K562 (cell line): ENCODE measurements at regions not wholly inside any gene's neighbourhood (a gene's known extent, or its start where the extent isn't known, plus 50 kb on each side); places are given as distances from the start of the nearest gene placed in this dataset.

ENCODE experiments used
- ATAC-seq: fragments of 200-7000 bp; cut with Tn5 transposase; 3 replicates; pipeline ENCODE4 v1.9.1; 2020; ENCODE audit warnings: moderate library complexity
- BruUV-seq: library from RNA; stranded (reverse); fragments of 400-500 nt; replicated peaks from 2 replicates; lab custom pipeline; 2021; lab: Mats Ljungman, UMichigan
- CTCF ChIA-PET: fragments of 300-600 bp; formaldehyde crosslinking; extraction: SDS; loops from one replicate; lab custom pipeline; 2021; ENCODE audit warnings: low intra/inter-chr PET ratio; lab: Yijun Ruan, JAX
- POLR2A ChIA-PET: fragments of 300-600, 350-650 bp; sonication (Branson Sonifier 250); formaldehyde crosslinking; extraction: SDS; loops from one replicate; lab custom pipeline; 2021; ENCODE audit warnings: antibody characterized with exemption, inconsistent platforms; lab: Yijun Ruan, JAX
- DNase-seq, 4 experiments: peaks; one replicate each; pipeline versions ENCODE4 v3.0.0 to v3.0.0-alpha.2; 2011 to 2018; ENCODE audit warnings: low spot score in 3 of 4, mixed read lengths in 3 of 4; ENCODE audit errors: extremely low read depth in 1 of 4
- FAIRE-seq: peaks from 2 replicates; lab custom pipeline; 2011; peaks lifted over from hg19 to GRCh38; lab: Jason Lieb, UNC
- H2AFZ ChIP-seq: 2 replicates; pipeline ENCODE4 v1.6.0; 2011; ENCODE audit warnings: low read depth, low read length, control low read depth, inconsistent platforms
- H3K27ac ChIP-seq: fragments of 200-600 bp; 3 replicates; pipeline ENCODE4 v1.8.0; 2011; ENCODE audit warnings: low read depth, mild to moderate bottlenecking, control low read depth, inconsistent platforms, low read length, moderate library complexity, mixed read lengths; ENCODE audit errors: extremely low read depth
- H3K27me3 ChIP-seq, 2 experiments: fragments of 300-600 bp in 1 of 2; 2 replicates in 1 of 2; 3 replicates in 1 of 2; pipeline versions ENCODE4 v1.6.0 to v1.8.0; 2011; ENCODE audit warnings: inconsistent platforms in 2 of 2, low read length in 2 of 2, mild to moderate bottlenecking in 1 of 2, mixed read lengths in 1 of 2, moderate library complexity in 1 of 2; ENCODE audit not compliant: control insufficient read depth in 2 of 2, insufficient read depth in 2 of 2
- H3K36me3 ChIP-seq: fragments of 300-600 bp; 3 replicates; pipeline ENCODE4 v1.8.0; 2011; ENCODE audit warnings: mild to moderate bottlenecking, low read length, inconsistent platforms; ENCODE audit not compliant: control insufficient read depth, insufficient read depth
- H3K4me1 ChIP-seq, 2 experiments: fragments of 200-600 bp in 1 of 2; replicated peaks in 1 of 2; 2 replicates in 1 of 2; 3 replicates in 1 of 2; pipeline versions ENCODE4 v1.5.1 to v1.8.0; 2011; ENCODE audit warnings: inconsistent platforms in 2 of 2, low read length in 2 of 2, mild to moderate bottlenecking in 1 of 2, mixed read lengths in 1 of 2, moderate library complexity in 1 of 2; ENCODE audit not compliant: control insufficient read depth in 2 of 2, insufficient read depth in 2 of 2
- H3K4me2 ChIP-seq: 2 replicates; pipeline ENCODE4 v1.6.1; 2011; ENCODE audit warnings: low read length, control low read depth, inconsistent platforms, mixed read lengths; ENCODE audit not compliant: insufficient read depth
- H3K4me3 ChIP-seq: fragments of 200-600 bp; sonication (generic), shearing (Covaris generic); 2 replicates; pipeline ENCODE4 v1.5.1; 2016; ENCODE audit warnings: control low read depth, inconsistent platforms
- H3K79me2 ChIP-seq: fragments of 200-600 bp; 3 replicates; pipeline ENCODE4 v1.8.0; 2011; ENCODE audit warnings: low read length, inconsistent platforms; ENCODE audit not compliant: control insufficient read depth, insufficient read depth
- H3K9ac ChIP-seq, 2 experiments: 2 replicates each; pipeline versions ENCODE4 v1.6.0 to v1.6.1; 2011; ENCODE audit warnings: low read depth in 2 of 2, low read length in 2 of 2, control low read depth in 1 of 2, inconsistent platforms in 1 of 2, mild to moderate bottlenecking in 1 of 2, mixed read lengths in 1 of 2; ENCODE audit not compliant: insufficient read depth in 1 of 2
- H3K9me1 ChIP-seq: one replicate; pipeline ENCODE4 v1.6.0; 2011; ENCODE audit warnings: inconsistent platforms, mild to moderate bottlenecking, low read length, moderate library complexity; ENCODE audit not compliant: control insufficient read depth, insufficient read depth
- H3K9me3 ChIP-seq: replicated peaks from 2 replicates; pipeline ENCODE4 v1.5.1; 2011; ENCODE audit warnings: low read depth, low read length, inconsistent platforms; ENCODE audit not compliant: control insufficient read depth, insufficient read depth
- H4K20me1 ChIP-seq: replicated peaks from 2 replicates; pipeline ENCODE4 v1.6.1; 2011; ENCODE audit warnings: low read length, inconsistent platforms, mixed read lengths; ENCODE audit not compliant: control insufficient read depth, insufficient read depth
- HCFC1 ChIP-seq: IDR thresholded peaks from 2 replicates; pipeline ENCODE4 v1.6.1; 2012; ENCODE audit warnings: low read depth, low read length, improper control_type of control experiment
- HDAC6 ChIP-seq: IDR thresholded peaks from 2 replicates; pipeline ENCODE4 v1.6.1; 2012; ENCODE audit warnings: low read depth, mild to moderate bottlenecking, control low read depth, inconsistent platforms, low read length, moderate library complexity
- NFYB ChIP-seq: IDR thresholded peaks from 2 replicates; pipeline ENCODE4 v1.6.1; 2011; ENCODE audit warnings: mild to moderate bottlenecking, moderate library complexity; ENCODE audit not compliant: insufficient read length; ENCODE audit errors: extremely low read depth
- SRF ChIP-seq, 2 experiments: fragments of 250-450, 450-650 bp in 1 of 2; sonication (Bioruptor Pico) in 1 of 2; sonication (generic) in 1 of 2; formaldehyde crosslinking; IDR thresholded peaks; 2 replicates each; pipeline versions ENCODE4 v1.5.0 to v1.5.1; 2020 to 2022; ENCODE audit warnings: mild to moderate bottlenecking in 1 of 2, missing genetic modification reagents in 1 of 2
- ZBTB12 ChIP-seq: fragments of 250-450 bp; sonication (Bioruptor Pico); IDR thresholded peaks from 2 replicates; pipeline ENCODE4 v1.4.0; 2020
- ZNF586 ChIP-seq: fragments of 450-650 bp; formaldehyde crosslinking; conservative IDR thresholded peaks from 2 replicates; pipeline ENCODE4 v1.4.0; 2020; ENCODE audit warnings: mild to moderate bottlenecking, moderate library complexity
- WGBS: fragments of 100-300 bp; shearing (Covaris generic); methylation state at CpG from one replicate; pipeline ENCODE4 v1.1.6; 2016; ENCODE audit warnings: low coverage, mixed read lengths; ENCODE audit not compliant: insufficient coverage; ENCODE audit errors: missing lambda C conversion rate; 5-methylcytosine and 5-hydroxymethylcytosine counted together
- in situ Hi-C: fragments of 300-500 bp; cut with MboI; formaldehyde crosslinking; loops from 4 replicates; pipeline ENCODE4 v1.15.0; 2018; ENCODE audit warnings: inconsistent platforms, mixed read lengths
- intact Hi-C: fragments of 100-400 bp; cut with micrococcal nuclease; formaldehyde crosslinking; loops from 2 replicates; pipeline ENCODE4 v1.14.2; 2022

DNA sequence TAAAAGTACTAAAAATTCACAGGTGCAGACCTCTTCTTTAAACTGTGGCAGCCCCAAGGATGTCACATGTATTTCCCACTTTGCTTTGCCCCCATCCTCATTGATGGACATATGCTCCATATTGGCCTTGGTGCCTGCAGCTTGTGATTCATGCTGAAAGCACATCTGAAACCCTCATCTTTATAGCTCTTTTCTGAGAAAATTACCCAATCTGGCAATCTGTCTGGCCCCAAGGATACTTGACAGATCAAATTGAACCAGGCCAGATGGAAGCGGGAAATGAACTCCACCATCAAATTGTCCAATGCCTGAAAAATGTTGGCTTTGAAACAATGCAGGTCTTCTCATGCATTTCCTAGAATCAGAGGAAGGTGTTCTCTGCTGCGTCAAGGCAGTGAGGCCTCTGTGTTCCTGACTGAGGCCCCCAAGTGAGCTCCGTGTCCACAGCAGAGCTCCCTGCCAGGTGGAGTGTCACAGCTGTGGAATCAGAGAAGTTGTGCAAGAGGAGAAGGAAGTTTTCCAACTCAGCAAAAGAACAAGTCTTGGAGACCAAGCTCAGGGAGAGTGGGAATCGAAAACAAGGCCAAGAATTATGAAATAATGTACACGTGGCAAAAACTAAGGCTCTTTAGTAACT, 323.7 kb downstream of the PLPP3 start:
- TF ChIP-seq HDAC6 (no peak), SRF (CRISPR knock-in tag; IDR thresholded peaks at IDR 0.05) (no peak), ZNF586 (CRISPR knock-in tag) (no peak)
- Histone ChIP-seq H3K9me3 (no peaks in the 10 kb centered on the region), H3K27me3 (no peaks in the 10 kb centered on the region), H2AFZ (no peak overlapping the region), H3K36me3 (no peaks in the 10 kb centered on the region), H3K4me1 (no peaks in the 10 kb centered on the region), H3K79me2 (no peaks in the 10 kb centered on the region), H3K9me1 (no peaks in the 10 kb centered on the region), H3K9ac (no peak overlapping the region), H3K27ac (no peak overlapping the region), H3K4me3 (no peak overlapping the region), H3K4me2 (no peak overlapping the region), H4K20me1 (no peaks in the 10 kb centered on the region)
- no TSS peak for BruUV-seq
- intact Hi-C loops, result no loop called here
- ATAC-seq (no peak), DNase-seq (no peak), FAIRE-seq (no peak)
- CTCF ChIA-PET, result no interaction called here
- 3% methylated on average over 5 of the region's 5 CpGs for WGBS
- POLR2A ChIA-PET, result no interaction called here
- in situ Hi-C loops, result no loop called here

DNA sequence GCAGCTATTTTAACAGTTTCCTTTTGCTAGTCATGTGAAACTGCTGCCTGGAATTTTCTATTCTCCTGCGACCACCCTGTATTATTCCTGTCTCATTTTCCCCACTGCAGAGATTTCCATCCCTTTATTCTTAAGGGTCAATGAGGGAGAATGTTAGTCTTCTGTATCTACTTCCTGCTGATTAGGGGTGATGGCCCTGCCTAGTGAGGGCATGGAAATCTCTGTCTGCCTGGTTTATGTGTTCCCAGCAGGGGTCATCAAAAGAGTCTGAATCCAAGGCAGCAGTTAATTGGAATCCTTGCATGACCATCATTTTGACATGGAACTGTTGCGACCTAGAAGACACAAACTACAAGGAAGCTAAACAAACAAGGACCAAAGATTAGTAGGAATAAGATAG, 325.2 kb downstream of the PLPP3 start:
- no peak overlapping the region for H3K27ac ChIP-seq
- H3K9me1 ChIP-seq, result no peaks in the 10 kb centered on the region
- H3K4me1 ChIP-seq, result no peaks in the 10 kb centered on the region
- DNase-seq (no peak), FAIRE-seq (no peak), ATAC-seq (no peak)
- intact Hi-C loops, result no loop called here
- CTCF ChIA-PET, result no interaction called here
- no peak overlapping the region for H3K4me2 ChIP-seq
- 0% methylated on average over 2 of the region's 2 CpGs for WGBS
- POLR2A ChIA-PET, result no interaction called here
- no peak overlapping the region for H3K9ac ChIP-seq
- H2AFZ ChIP-seq, result no peak overlapping the region
- no peaks in the 10 kb centered on the region for H3K36me3 ChIP-seq
- no peaks in the 10 kb centered on the region for H3K9me3 ChIP-seq
- H3K79me2 ChIP-seq, result no peaks in the 10 kb centered on the region
- in situ Hi-C loops, result no loop called here
- no peaks in the 10 kb centered on the region for H4K20me1 ChIP-seq
- BruUV-seq, result no TSS peak
- H3K4me3 ChIP-seq, result no peak overlapping the region
- TF ChIP-seq ZBTB12 (CRISPR knock-in tag) (no peak), HCFC1 (no peak), NFYB (no peak)
- H3K27me3 ChIP-seq, result no peaks in the 10 kb centered on the region
